ENCODE measurements at regions not wholly inside any gene's neighbourhood (a gene's known extent, or its start where the extent isn't known, plus 50 kb on each side); places are given as distances from the start of the nearest gene placed in this dataset.

- no peak for DNase-seq (ENCODE audit: low read depth in 2 of 2)
Observed at GRCh38 chr10:29925771-29926692, 133.4 kb downstream of the JCAD start.

DNA sequence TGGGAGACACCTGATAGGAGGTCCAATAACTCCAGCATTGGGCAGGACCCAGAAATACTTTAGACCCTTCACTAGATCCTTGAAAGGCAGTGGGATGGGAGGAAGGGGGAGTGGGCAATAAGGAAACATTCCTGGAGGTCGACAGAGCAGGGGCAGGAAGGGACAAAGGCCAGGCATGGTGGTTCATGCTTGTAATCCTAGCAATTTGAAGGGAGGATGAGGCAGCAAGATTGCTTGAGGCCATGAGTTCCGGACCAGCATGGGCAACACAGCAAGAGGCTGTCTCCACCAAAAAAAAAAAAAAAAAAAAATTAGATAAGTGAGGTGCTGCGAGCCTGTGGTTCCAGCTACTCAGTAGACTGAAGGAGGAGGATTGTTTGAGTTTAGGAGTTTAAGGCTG, 134.9 kb downstream of the JCAD start:
- DNase-seq (ENCODE audit: low read depth in 2 of 2): no peak

DNA sequence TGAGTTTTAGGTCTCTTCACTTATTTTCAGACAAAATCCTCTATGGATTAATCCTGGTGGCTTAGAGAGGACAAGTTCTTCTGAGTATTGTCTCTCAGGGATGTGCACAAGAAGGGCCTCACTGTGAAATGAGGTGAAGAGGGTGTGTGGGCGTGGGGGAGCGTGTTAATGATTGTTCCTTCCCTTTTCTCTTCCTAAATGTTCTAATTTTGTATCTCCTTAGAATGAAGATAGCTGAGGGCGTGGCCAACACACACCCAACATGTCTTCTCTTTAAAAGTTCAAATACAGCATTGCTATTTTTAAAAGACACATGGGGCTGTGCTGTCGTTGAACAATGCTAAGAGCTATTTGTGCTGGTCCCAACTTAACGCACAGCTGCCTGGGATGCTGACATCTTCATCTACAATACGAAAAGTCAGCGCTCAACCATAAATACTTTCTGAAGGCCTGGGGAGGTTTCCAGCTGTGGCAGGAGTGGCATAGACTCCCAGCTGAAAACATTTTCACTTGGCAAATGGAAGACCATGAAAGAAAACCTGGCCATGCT, 135.9 kb downstream of the JCAD start:
- no peak for DNase-seq (ENCODE audit: low read depth in 2 of 2)

- no peak for DNase-seq (ENCODE audit: low read depth in 2 of 2)
Observed at GRCh38 chr10:29922892-29923291, 136.5 kb downstream of the JCAD start.

GRCh38 chr10:29922226-29922625, 137.2 kb downstream of the JCAD start:
- no peak for DNase-seq (ENCODE audit: low read depth in 2 of 2)

- no peak for DNase-seq (ENCODE audit: low read depth in 2 of 2)
Observed at GRCh38 chr10:29921071-29921446, 138.3 kb downstream of the JCAD start.

DNA sequence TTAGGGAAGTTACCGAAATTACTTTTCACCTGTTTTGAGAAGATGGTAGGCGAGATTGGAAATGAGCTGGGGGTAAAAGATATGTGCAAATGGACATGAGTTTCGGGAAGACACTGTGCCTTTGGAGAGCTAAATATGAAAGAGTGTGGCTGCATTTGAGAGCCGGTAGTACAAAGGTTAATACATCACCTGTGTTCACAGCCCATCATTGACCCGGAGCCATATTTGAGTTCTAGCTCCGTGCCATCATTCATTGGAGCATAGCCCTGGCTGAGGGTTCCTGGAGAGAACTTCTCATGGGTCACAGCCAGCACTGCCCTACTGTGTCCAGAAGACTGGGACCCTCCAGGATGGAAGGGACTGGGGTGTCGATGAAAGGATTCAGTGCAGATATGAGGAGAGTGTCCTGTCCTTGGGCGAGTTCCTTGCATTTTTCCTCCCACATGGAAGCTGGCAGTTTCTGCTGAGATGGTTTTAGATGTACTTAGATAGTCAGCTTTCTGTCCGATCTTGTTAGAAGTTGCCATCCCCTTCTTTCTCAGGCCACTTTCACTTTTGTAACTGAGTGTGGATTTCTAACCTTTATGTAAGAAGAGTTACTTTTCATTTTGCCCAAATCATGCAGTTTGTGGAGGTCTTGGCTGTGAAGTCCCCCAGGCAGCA, 138.8 kb downstream of the JCAD start:
- DNase-seq (ENCODE audit: low read depth in 2 of 2): no peak

DNA sequence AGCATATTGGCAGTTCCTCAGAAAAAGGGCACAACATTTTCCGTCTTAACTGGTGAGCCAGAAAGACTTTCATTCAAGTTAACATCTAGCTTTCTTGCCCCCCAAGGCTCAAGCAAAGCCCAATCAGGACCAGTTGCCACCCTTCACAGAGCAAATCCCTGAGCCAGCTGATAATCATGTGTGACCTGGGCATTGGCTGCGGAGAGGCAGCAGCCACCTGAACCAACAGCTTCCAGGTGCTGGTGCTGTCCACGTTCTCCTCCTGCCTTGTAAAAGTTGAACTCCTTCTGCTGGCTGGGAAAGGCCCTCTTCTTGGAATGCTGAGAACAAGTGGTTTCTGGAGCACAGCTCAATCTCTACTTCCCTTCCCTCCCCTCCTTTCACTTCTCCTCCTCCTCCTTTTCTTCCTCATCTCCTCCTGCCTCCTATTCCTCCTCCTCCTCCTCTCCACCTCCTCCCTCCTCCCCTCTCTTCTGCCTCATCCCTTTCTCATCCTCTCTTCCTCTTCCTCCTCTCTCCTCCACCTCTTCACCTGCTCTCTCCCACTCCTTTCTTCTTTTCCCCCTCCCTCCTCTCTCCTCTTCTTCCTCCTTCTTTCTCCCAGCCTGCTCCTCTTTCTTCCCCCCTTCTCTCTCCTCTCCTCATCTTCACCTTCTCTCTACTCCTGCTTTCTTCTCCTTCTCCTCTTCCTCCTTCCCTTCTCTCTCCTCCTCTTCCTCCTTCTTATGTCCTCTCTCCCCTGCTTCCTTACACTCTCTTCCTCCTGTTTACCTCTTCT, 140.6 kb downstream of the JCAD start:
- DNase-seq (ENCODE audit: low read depth in 2 of 2): no peak

GRCh38 chr10:29917311-29917710, 142.1 kb downstream of the JCAD start:
- no peak for DNase-seq (ENCODE audit: low read depth in 2 of 2)

- no peak for DNase-seq (ENCODE audit: low read depth in 2 of 2)
Observed at GRCh38 chr10:29916669-29917068, 142.7 kb downstream of the JCAD start.

- DNase-seq (ENCODE audit: low read depth in 2 of 2): no peak
Observed at GRCh38 chr10:29914986-29915785, 144.2 kb downstream of the JCAD start.

DNA sequence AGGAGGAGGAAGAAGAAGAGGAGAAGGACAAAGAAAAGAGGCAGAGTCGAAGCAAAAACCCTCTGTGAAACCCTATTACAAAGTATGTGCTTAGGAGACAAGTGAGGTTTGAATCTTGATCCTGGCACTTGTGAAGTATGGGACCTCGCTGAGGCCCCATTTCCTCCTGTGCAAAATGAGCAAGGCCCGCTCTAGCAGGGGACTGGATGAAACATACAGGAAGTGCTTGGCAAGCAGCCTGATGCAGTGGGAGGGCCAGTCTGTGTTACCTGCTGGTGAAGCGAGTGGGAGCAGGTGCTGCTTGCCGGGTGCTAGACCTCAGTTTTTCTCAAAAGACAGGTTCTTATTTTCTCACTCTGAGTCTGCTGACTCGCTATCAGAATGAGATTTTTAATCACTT, 150.4 kb downstream of the JCAD start:
- DNase-seq (ENCODE audit: low read depth in 2 of 2): no peak

DNA sequence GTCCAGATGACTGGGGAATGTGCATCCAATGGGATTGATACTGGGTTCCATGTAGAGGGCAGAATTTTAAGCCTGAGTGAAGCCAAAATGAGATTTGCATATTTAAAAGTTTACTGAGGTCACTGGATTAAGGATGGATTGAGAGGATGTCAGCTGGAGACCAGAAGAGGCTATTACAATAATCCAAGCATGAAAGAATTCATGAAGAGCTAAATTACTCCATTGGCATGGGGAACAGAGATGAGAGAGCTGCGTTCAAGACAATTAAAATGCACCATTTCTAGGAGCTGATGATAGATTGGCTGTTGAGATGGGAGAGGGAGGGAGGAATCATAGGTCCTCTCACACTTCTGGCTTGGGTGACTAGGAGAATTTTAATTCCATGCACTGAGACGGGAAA, 158.5 kb downstream of the JCAD start:
- DNase-seq (ENCODE audit: low read depth in 2 of 2): no peak

- DNase-seq (ENCODE audit: low read depth in 2 of 2): no peak
Observed at GRCh38 chr10:29897999-29898716, 161.2 kb downstream of the JCAD start.

DNA sequence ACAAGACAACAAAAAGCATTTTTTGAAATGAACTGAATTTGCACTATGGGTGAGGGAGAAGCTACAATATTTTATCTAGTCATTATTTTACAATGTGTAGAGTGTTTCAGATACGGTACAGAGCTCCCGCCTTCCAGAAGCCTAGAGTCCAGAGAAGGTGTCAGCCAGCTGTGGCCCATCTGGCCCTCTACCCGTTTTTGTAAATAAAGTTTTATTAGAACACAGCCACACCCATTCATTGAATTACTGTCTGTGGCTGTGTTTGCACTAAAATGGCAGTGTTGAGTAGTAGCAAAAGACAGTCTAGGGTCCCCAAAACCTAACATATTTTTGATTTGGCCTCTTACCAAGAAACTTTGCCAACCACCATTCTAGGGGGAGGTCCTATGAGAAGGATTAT, 162.0 kb downstream of the JCAD start:
- no peak for DNase-seq (ENCODE audit: low read depth in 2 of 2)

DNA sequence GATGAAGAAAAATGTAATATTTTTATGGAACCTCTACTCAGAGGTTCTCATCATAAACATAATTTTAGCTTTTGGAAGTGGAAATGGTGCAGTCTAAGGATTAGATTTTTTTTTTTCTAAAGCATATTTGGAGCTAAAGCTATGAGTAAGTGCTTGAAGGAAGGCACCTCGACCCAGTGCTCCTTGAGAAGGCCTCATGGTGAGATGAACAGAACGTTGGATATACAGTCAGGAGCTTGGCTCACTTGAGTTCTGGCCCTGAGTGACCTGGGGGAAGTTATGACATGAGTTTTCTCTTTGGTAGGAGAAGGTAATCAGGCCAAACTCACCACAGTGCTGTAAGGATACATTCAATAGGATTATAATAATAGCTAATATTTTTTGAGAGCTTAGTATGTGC, 163.3 kb downstream of the JCAD start:
- no peak for DNase-seq (ENCODE audit: low read depth in 2 of 2)

- no peak for DNase-seq (ENCODE audit: low read depth in 2 of 2)
Observed at GRCh38 chr10:29895456-29895855, 163.9 kb downstream of the JCAD start.

DNA sequence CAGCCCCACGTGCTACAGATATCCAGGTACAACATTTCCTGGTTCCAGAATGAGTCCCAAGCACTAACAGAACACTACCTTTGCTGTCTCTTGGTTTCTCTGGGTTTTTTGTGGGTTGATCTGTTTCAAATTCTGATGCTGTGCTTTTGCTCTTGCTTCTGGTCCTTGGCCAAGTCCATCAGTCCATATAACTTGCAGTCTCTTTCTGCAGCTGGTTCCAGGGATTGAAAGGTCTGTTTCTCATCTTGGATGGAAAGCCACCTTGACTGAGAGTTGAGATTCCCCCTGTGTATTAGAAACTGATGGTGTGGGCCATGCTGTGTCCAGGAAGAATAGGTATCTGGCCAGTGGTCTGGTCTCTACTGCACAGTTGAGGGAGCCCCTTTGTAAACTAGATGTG, 171.1 kb downstream of the JCAD start:
- no peak for DNase-seq (ENCODE audit: low read depth in 2 of 2)

DNA sequence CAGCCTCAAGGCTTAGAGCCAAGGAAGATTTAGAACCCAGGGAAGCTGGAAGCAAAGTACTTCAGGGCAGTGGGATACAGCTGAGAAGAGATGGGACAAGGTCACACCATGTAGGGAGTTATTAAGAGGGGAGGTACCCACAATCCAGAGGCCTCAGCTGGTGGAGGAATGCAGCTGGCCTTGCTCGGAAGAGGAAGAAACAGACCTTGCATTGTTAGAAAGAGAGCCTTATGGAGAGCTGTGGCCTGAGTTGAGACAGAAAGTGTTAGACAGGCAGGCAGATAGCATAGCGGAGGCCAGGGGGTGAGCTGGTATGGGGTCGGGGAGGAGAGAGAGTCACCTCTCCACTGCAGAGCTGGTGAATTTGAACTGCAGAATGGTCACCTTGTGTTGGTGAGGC, 173.1 kb downstream of the JCAD start:
- no peak for DNase-seq (ENCODE audit: low read depth in 2 of 2)

GRCh38 chr10:29883231-29883630, 176.2 kb downstream of the JCAD start:
- no peak for DNase-seq (ENCODE audit: low read depth in 2 of 2)

DNA sequence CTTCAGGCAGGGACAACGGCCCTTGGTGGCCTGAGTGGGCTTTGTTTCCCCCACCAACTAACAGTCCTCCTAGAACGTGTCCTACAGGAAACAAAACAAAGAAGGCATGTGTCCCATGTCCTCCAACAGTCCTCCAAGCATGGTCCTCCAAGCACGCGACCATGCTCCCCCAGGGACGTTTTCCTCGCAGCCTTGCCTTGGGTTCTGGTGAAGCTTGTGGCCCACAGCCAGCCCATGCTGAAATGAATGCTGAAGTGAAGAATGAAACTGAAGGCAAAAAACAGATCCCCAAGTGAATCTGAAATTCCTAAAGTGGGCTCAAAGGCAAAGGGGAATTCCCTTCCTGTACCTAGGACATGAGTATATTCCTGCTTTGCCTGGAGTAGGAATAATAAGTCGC, 176.6 kb downstream of the JCAD start:
- no peak for DNase-seq (ENCODE audit: low read depth in 2 of 2)
